ENCODE measurements at regions not wholly inside any gene's neighbourhood (a gene's known extent, or its start where the extent isn't known, plus 50 kb on each side); places are given as distances from the start of the nearest gene placed in this dataset.
"Not testable (repeated sequence)": the region's sequence is repeated elsewhere in the genome, so short reads cannot be mapped to it uniquely, and the experiment has no call there.

DNA sequence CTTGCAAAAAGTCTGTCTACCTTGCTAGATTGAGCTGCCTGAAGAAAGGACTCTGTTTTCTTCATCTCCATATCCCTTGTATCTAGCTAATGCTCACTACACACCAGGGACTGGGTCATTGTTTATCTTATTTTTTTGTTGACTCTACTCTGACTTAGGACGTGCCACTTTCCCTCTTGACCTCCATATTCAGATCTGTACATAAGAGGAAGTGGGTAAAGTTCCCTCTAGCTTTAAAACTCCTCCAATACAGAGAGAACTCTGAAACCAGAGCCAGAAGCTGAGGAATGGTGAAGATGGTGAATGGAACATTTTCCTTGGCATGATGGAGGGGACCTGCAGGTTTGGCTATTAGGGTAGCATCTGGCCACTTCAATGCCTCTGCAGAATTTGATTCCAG lies 2026.1 kb upstream of the TENM3 start:
- DNase-seq = no peak

DNA sequence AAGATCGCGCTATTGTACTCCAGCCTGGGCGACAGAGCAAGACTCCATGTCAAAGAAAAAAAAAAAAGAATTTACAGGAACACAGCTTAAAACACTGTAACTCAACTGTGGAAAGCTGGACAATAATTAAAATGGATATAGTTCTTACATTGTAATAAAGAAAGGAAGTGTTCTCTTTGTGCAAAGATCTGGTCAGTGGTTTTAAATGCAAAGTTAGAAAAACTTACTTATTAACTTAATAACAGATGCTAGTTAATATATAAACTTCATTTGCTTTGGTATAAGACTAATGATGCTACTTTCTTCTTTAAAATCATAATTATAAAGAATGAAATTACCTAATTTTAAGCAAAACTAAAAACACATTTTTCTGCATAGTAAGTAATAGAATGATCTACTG lies 2024.1 kb upstream of the TENM3 start:
- no peak for DNase-seq

- no peak for DNase-seq
These were observed 2017.2 kb upstream of the TENM3 start for GRCh38 chr4:180225977-180226376.

GRCh38 chr4:180234730-180235129 lies 2008.5 kb upstream of the TENM3 start:
- no peak for DNase-seq

DNA sequence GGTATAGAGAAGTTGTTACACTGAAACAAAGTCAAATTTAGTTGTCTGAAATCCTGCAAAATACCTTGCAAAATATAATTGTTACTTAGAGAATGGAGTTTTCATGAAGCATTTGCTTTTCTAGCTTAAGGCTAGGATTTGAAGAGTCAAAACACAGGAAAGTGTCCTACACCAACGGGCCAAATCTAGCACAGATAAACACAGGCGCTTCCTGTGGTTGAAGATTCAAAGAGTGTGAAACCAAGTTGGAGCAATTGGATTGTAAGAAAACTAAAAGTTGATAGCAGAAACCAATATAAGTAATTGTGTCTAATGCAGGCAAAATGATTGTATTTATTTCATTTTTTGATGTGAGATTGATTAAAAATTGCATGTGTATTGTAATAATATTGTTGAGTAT lies 2002.5 kb upstream of the TENM3 start:
- no peak for DNase-seq

- DNase-seq = no peak
These were observed 1989.8 kb upstream of the TENM3 start for GRCh38 chr4:180253419-180253818.

DNA sequence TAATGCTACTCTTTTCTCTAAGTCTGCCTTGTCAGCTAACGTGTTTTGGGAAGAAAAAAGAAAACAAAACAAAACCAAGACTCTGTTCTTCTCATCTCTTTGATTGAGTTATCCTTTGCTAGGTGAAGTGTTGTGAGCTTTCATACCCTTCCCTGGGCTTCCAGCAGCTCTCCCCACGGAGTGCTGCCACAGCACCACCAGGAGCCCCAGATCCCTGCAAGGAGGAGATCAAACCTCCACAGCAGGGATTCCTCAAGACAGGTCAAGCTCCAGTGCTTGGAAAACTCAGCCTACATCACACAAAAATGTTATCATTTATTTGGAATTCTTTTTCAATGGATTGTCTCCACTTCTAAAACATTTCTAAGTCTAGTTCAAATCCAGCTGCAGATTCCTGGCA lies 1981.9 kb upstream of the TENM3 start:
- DNase-seq = no peak

DNA sequence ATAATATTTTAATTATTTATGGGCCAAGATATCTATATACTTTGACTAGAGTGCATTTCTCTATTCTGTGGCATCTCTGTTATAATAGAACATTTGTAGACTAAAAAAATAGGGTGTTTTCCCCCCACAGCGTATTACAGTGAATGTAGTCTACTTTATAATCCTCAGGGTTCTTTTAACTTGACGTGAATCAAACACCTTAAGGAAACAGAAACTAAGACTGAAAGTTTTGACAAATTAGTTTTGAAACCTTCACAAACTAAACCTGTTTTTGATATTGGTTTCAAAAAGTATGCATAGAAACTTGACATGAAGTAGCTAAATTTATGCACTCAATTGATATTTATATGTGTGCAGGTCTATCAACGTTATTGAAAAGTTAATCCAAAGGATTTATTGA lies 1963.1 kb upstream of the TENM3 start:
- no peak for DNase-seq

GRCh38 chr4:180280726-180281297 lies 1962.4 kb upstream of the TENM3 start:
- no peak for DNase-seq

DNA sequence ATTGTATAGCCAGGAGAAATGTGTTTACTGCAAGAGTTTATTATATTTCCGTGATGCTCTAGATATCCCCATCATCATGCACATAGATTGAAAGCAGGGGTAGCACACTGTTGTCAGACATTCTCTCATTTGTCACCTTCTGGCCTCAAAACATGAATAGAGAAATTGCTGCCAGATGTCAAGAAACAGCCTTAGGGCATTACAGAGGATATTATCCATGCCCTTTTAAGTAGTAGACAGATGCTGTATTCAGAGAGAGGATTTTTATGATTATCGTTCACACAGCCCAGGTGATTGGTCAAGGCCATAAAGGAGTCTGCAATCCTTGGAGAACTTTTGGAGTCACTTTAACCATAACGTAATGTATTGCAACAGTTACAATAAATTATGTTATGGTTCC lies 1961.5 kb upstream of the TENM3 start:
- DNase-seq = no peak

GRCh38 chr4:180284267-180284666 lies 1958.9 kb upstream of the TENM3 start:
- no peak for DNase-seq

GRCh38 chr4:180285796-180286195 lies 1957.4 kb upstream of the TENM3 start:
- no peak for DNase-seq

DNA sequence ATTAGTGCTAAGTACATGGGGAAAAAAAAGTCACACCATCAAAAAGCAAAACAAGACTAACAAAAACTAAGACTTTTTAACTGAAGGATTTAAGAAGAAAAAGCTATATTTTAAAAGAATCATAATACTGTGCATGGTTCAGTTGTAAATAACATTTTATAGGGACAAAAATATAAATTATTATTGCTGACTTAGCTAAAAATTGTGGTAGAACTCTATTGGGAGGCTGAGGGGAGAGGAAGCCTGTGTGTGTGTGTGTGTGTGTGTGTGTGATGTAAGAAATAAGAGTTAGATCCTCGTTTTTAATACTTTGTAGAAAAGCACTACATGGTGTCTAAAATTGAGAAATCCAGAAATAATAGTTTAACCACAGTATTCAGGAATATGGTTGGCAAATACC lies 1950.9 kb upstream of the TENM3 start:
- DNase-seq = no peak

DNA sequence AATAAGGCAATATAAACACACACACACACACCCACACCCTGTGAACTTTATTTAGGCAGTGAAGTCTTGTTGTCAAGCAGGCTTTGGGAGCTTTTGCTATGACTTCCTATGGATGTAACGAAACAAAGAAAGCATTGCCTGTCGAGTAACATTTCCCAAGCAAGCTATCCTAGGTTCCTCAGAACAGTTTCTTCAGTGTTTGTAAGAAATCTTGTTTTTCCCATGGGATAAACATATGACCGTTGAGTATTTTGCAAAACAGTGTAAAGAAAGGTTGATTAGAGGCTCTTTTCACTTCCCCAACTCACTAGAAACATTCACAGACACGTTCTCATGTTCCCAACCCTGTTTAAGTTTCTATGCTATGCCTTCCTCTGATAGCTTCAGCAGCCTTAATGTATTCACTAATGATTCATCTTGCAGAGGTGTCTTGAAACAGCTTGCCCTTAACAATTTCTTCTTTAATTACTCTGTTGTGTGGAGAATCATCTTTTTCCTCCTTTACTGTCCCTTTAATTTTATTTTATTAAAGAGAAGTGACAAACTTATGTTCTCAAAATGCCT lies 1947.1 kb upstream of the TENM3 start:
- DNase-seq = no peak

DNA sequence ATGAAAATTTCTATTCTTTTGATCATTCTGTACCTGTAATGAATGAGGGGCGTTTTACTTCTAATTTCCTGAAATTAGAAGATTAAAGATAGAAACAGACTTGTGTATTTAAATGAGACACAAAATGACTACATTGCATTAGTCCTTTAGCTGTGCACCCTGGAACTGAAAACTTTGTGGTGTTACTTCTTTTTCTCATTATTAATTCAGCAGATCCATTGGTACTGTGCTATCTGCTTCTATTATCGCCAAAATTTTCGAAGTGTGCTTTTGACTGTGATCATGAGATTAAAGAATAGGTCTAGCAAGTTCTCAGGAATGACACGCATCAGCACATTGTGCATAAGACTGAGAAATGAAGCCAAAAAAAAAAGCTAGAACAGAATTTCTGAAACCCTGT lies 1938.9 kb upstream of the TENM3 start:
- DNase-seq = no peak

GRCh38 chr4:180310616-180311015 lies 1932.6 kb upstream of the TENM3 start:
- no peak for DNase-seq

DNA sequence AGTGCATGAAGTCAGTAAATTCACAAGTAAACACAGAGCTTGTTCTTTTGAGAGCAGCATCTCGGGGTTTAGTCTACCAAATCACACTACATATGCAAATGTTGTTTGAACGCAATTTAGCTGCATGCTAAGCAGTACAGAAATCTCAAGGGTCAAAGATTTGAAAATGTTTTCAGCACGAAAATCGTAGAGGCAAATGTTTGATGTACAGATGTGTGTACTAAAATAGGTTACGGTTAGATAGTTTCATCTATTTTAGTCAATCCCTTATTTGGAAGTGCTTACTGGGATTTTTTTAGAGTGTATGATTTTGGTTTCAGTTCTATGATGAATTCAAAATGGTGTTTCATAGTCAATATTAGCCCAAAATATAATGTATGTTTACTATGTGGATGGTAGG lies 1928.2 kb upstream of the TENM3 start:
- DNase-seq = no peak

GRCh38 chr4:180330521-180330920 lies 1912.7 kb upstream of the TENM3 start:
- no peak for DNase-seq

GRCh38 chr4:180333162-180333561 lies 1910.0 kb upstream of the TENM3 start:
- no peak for DNase-seq

- no peak for DNase-seq
These were observed 1907.6 kb upstream of the TENM3 start for GRCh38 chr4:180335566-180335965.

GRCh38 chr4:180336494-180337090 lies 1906.6 kb upstream of the TENM3 start:
- DNase-seq = no peak

- no peak for DNase-seq
These were observed 1901.3 kb upstream of the TENM3 start for GRCh38 chr4:180341926-180342325.

DNA sequence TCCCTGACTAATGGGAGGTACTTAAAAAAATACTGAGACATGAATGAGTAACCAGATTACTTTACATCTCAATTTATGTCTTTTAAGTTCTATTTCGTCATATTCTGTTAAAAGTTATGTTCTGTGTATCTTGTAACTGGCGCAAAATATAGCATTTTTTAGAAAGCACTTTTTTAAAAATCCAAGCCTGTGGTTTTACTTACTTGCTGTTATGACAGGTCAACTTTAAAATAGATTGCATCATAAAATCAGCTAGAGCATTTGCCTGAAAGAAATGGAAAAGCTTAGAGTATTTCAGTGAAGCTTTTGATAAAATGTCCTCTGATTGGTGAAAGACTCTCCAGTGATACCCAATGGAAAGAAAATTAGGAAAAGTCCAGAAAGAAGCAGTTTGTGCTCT lies 1892.3 kb upstream of the TENM3 start:
- DNase-seq = no peak

DNA sequence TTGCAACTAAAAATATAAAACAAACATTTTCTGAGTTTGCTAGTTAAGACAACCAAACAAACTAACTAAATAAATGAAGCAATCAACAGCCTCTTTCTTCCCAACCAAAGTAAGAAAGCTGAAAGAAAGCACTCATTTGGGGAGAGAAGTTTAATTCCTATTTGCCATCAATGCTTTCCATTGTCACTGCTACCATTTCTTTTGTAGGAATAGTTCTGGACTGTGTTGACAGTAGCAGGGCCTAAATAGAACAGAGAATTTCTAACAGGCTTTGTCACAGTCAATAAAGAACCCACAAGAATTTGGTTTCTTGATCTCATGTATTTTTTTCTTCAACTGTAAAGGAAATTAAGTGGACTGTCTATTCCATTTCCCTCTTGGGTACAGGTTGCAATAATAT lies 1886.4 kb upstream of the TENM3 start:
- no peak for DNase-seq

DNA sequence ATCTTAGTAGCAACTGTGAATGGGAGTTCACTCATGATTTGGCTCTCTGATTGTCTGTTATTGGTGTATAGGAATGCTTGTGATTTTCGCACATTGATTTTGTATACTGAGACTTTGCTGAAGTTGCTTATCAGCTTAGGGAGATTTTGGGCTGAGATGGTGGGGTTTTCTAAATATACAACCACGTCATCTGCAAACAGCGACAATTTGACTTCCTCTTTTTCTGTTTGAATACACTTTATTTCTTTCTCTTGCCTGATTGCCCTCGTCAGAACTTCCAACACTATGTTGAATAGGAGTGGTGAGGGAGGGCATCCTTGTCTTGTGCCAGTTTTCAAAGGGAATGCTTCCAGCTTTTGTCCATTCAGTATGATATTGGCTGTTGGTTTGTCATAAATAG lies 1883.1 kb upstream of the TENM3 start:
- not testable (repeated sequence) for DNase-seq
